PC-3 (cell line): ENCODE measurements at regions not wholly inside any gene's neighbourhood (a gene's known extent, or its start where the extent isn't known, plus 50 kb on each side); places are given as distances from the start of the nearest gene placed in this dataset.

ENCODE experiments used
- ATAC-seq: fragments of 200-7000 bp; cut with Tn5 transposase; 2 replicates; pipeline ENCODE4 v1.9.1; 2020; ENCODE audit warnings: mild to moderate bottlenecking, moderate library complexity
- BruUV-seq: library from RNA; stranded (reverse); fragments of 400-500 nt; replicated peaks from 2 replicates; lab custom pipeline; 2021; lab: Mats Ljungman, UMichigan
- CTCF ChIA-PET: fragments of 300-600 bp; sonication (Branson Sonifier 250); formaldehyde crosslinking; loops from one replicate; lab custom pipeline; 2022; ENCODE audit warnings: antibody characterized with exemption; lab: Charles Lee
- POLR2A ChIA-PET: fragments of 300-600 bp; sonication (Branson Sonifier 250); formaldehyde crosslinking; loops from one replicate; lab custom pipeline; 2022; ENCODE audit warnings: antibody characterized with exemption; ENCODE audit not compliant: unreplicated experiment; lab: Charles Lee
- DNase-seq: peaks from one replicate; pipeline ENCODE4 v3.0.0-alpha.2; 2015
- H2AFZ ChIP-seq: fragments of 300-600 bp; sonication (generic); 2 replicates; pipeline ENCODE4 v1.6.0; 2016; ENCODE audit warnings: antibody characterized with exemption, low read length
- H3F3A ChIP-seq: fragments of 300-600 bp; sonication (generic); one replicate; pipeline ENCODE4 v1.6.0; 2017; ENCODE audit warnings: antibody characterized with exemption, low read length, control low read depth, mild to moderate bottlenecking; ENCODE audit not compliant: unreplicated experiment
- H3K27ac ChIP-seq: fragments of 300-600 bp; sonication (generic); 2 replicates; pipeline ENCODE4 v1.5.1; 2016; ENCODE audit warnings: mild to moderate bottlenecking, low read length
- H3K27me3 ChIP-seq: fragments of 300-600 bp; sonication (generic); 2 replicates; pipeline ENCODE4 v1.6.1; 2016; ENCODE audit warnings: low read length, mixed read lengths
- H3K36me3 ChIP-seq: fragments of 300-600 bp; sonication (generic); 2 replicates; pipeline ENCODE4 v1.6.1; 2016; ENCODE audit warnings: low read depth, mixed run types, low read length, mixed read lengths
- H3K4me1 ChIP-seq: fragments of 300-600 bp; sonication (generic); 2 replicates; pipeline ENCODE4 v1.5.1; 2016; ENCODE audit warnings: low read length; ENCODE audit not compliant: insufficient read depth
- H3K4me2 ChIP-seq: fragments of 300-600 bp; sonication (generic); 2 replicates; pipeline ENCODE4 v1.6.0; 2016; ENCODE audit warnings: low read length
- H3K4me3 ChIP-seq: fragments of 300-600 bp; sonication (generic); 2 replicates; pipeline ENCODE4 v1.5.1; 2016; ENCODE audit warnings: mild to moderate bottlenecking, low read length, mixed read lengths
- H3K79me2 ChIP-seq: fragments of 300-600 bp; sonication (generic); 2 replicates; pipeline ENCODE4 v1.6.1; 2017; ENCODE audit warnings: low read length, mixed read lengths
- H3K9ac ChIP-seq: fragments of 300-600 bp; sonication (generic); 2 replicates; pipeline ENCODE4 v1.6.0; 2016; ENCODE audit warnings: mild to moderate bottlenecking, low read length
- H3K9me2 ChIP-seq: fragments of 300-600 bp; sonication (generic); replicated peaks from 2 replicates; pipeline ENCODE4 v1.6.1; 2016; ENCODE audit warnings: mixed run types, low read length, mixed read lengths
- H3K9me3 ChIP-seq: fragments of 300-600 bp; sonication (generic); 2 replicates; pipeline ENCODE4 v1.6.1; 2016; ENCODE audit warnings: low read length, mixed read lengths
- H4K20me1 ChIP-seq: fragments of 300-600 bp; sonication (generic); 2 replicates; pipeline ENCODE4 v1.6.1; 2016; ENCODE audit warnings: low read length, mixed read lengths
- CTCF ChIP-seq: fragments of 300-600 bp; sonication (generic); conservative IDR thresholded peaks from 2 replicates; pipeline ENCODE4 v1.5.1; 2017; ENCODE audit warnings: antibody characterized with exemption, low read depth, mild to moderate bottlenecking, low read length
- EZH2 ChIP-seq: fragments of 300-600 bp; sonication (generic); IDR thresholded peaks from one replicate; pipeline ENCODE4 v1.6.1; 2017; ENCODE audit warnings: antibody characterized with exemption, mild to moderate bottlenecking, low read length; ENCODE audit not compliant: unreplicated experiment
- EZH2phosphoT487 ChIP-seq: fragments of 300-600 bp; sonication (generic); IDR thresholded peaks from 2 replicates; pipeline ENCODE4 v1.6.1; 2018; ENCODE audit warnings: mild to moderate bottlenecking, antibody characterized with exemption, low read length, borderline replicate concordance
- intact Hi-C: fragments of 100-400 bp; cut with micrococcal nuclease; formaldehyde crosslinking; loops from 2 replicates; pipeline ENCODE4 v1.9.0; 2023

DNA sequence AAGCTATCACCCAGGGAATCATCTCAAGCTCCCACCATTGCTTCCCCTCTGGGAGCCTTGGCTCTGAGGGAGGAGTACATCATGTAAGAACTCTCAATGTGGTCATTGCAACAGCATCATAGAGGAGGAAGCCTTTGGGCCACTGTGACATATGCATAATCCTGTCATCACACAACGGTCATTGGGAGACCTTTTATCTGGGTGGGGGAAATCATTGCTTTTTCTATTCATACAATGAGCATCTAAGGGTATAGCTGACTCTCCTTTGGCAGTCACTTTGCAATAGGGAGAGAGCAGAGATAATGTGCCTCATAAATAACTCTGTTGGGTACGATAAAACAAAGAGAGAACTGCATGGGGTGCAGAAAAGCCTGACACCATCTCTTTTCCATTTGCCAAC lies 155.2 kb upstream of the KCNIP4 start:
- intact Hi-C loops = no loop called here
- ChIA-PET CTCF (no interaction called here), POLR2A (no interaction called here)
- Histone ChIP-seq H3F3A (no peaks in the 10 kb centered on the region), H3K27ac (no peak overlapping the region), H2AFZ (no peak overlapping the region), H3K9ac (no peak overlapping the region), H4K20me1 (no peaks in the 10 kb centered on the region), H3K79me2 (no peaks in the 10 kb centered on the region), H3K9me2 (no peaks in the 10 kb centered on the region), H3K27me3 (no peaks in the 10 kb centered on the region), H3K4me3 (no peak overlapping the region), H3K9me3 (no peaks in the 10 kb centered on the region), H3K36me3 (no peaks in the 10 kb centered on the region), H3K4me1 (no peaks in the 10 kb centered on the region), H3K4me2 (no peak overlapping the region)
- TF ChIP-seq EZH2 (no peak), CTCF (no peak), EZH2phosphoT487 (no peak)
- no peak for ATAC-seq
- BruUV-seq = no TSS peak
- DNase-seq = no peak

DNA sequence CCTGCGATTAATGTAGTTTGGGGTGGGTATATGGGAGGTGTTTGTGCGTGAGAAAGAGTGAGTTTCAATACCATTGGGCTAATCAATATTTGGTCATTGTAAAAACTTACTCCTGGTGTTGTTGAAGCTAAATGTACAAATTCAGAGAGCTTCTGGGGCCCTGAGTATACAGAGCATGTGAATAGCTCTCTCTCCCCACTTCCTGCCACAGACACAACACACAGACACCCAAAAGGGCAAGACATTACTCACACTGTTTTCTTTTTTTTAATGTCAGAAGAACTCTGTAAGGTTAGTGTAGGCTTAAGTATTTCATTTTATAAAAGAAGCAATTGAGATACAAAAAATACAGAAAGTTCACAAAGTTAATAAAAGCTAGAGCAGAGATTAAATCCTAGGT lies 151.3 kb upstream of the KCNIP4 start:
- Histone ChIP-seq H3K27me3 (no peaks in the 10 kb centered on the region), H3K79me2 (no peaks in the 10 kb centered on the region), H2AFZ (no peak overlapping the region), H3K9me2 (no peaks in the 10 kb centered on the region), H3K9ac (no peak overlapping the region), H4K20me1 (no peaks in the 10 kb centered on the region), H3K27ac (no peak overlapping the region), H3K9me3 (no peaks in the 10 kb centered on the region), H3K4me3 (no peak overlapping the region), H3K4me1 (no peaks in the 10 kb centered on the region), H3F3A (no peaks in the 10 kb centered on the region), H3K4me2 (no peak overlapping the region), H3K36me3 (no peaks in the 10 kb centered on the region)
- intact Hi-C loops = no loop called here
- CTCF ChIA-PET = no interaction called here
- no TSS peak for BruUV-seq
- no peak for DNase-seq
- POLR2A ChIA-PET = no interaction called here
- TF ChIP-seq CTCF (no peak), EZH2 (no peak), EZH2phosphoT487 (no peak)
- peak; percentile 33; the same call in 1 of the 2 replicates for ATAC-seq

DNA sequence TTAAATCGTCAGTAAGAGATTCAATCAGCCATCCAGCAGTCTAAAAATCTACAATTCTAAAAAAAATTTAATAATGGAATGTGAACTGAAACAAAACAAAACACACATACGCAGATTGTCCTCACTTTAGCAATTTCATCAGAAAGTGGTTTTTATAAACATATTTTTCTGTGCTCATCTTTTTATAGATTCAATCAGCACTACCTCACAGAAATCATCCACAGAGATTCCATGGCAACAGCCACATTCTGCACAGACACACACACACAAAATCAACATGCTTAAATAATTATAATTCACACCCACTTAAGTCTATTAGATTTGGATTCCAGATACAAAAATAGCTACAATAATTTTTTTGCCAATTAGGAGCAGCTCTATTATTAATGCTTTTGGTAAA lies 149.0 kb upstream of the KCNIP4 start:
- Histone ChIP-seq H3K4me1 (no peaks in the 10 kb centered on the region), H3K9ac (no peak overlapping the region), H3K4me2 (no peak overlapping the region), H2AFZ (no peak overlapping the region), H3K9me2 (no peaks in the 10 kb centered on the region), H3K9me3 (no peaks in the 10 kb centered on the region), H3K27ac (no peak overlapping the region), H4K20me1 (no peaks in the 10 kb centered on the region), H3K36me3 (no peaks in the 10 kb centered on the region), H3K79me2 (no peaks in the 10 kb centered on the region), H3K27me3 (no peaks in the 10 kb centered on the region), H3K4me3 (no peak overlapping the region), H3F3A (no peaks in the 10 kb centered on the region)
- no peak for ATAC-seq
- no peak for DNase-seq
- intact Hi-C loops = no loop called here
- TF ChIP-seq EZH2 (no peak), EZH2phosphoT487 (no peak), CTCF (no peak)
- ChIA-PET CTCF (no interaction called here), POLR2A (no interaction called here)
- BruUV-seq = no TSS peak
